H1 (cell line): ENCODE measurements at regions not wholly inside any gene's neighbourhood (a gene's known extent, or its start where the extent isn't known, plus 50 kb on each side); places are given as distances from the start of the nearest gene placed in this dataset.

Experiments
- EGR1 ChIP-seq: IDR thresholded peaks from 2 replicates; pipeline ENCODE4 v1.6.1; 2011; ENCODE audit warnings: low read depth, low read length, borderline replicate concordance
- SP2 ChIP-seq: IDR thresholded peaks from 2 replicates; pipeline ENCODE4 v1.6.1; 2012; ENCODE audit warnings: mild to moderate bottlenecking, low read length, inconsistent platforms

- TF ChIP-seq SP2 (no peak), EGR1 (no peak)
Observed at GRCh38 chr18:47321815-47322214, 70.4 kb upstream of the SKOR2 start (continued).
